ENCODE measurements at regions not wholly inside any gene's neighbourhood (a gene's known extent, or its start where the extent isn't known, plus 50 kb on each side); places are given as distances from the start of the nearest gene placed in this dataset.

DNA sequence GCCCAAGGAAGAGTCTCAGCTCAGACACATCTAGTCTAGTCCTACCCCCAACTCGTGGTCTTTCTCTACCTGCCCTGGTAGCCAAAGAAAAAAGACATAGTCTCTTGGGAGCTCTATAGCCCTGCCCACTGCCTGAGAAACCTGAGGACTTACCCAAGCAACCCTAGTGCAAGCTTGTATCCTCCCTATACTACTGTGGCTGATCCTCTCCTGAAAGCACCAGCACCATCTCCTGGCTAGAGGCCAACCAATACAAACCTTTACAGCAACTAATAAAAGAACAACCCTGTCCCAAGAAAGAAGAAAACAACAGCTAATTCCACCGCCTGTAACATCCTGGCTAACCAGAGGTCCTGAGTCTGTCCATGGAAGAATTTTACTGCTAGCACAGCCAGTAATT lies 532.4 kb downstream of the SLITRK6 start:
- TF ChIP-seq JUND (IDR thresholded peaks at IDR 0.05) (no peak), SIN3A (IDR thresholded peaks at IDR 0.05; ENCODE audit: low read depth) (no peak), EZH2phosphoT487 (IDR thresholded peaks at IDR 0.05; ENCODE audit: borderline replicate concordance) (no peak), CBX3 (IDR thresholded peaks at IDR 0.05; ENCODE audit: low read depth) (no peak), POLR2AphosphoS5 (IDR thresholded peaks at IDR 0.05; ENCODE audit: low read depth, low read length) (no peak), EGR1 (IDR thresholded peaks at IDR 0.05; ENCODE audit: low read depth) (no peak), SP1 (IDR thresholded peaks at IDR 0.05; ENCODE audit: low read depth) (no peak), TCF7L2 (IDR thresholded peaks at IDR 0.05; ENCODE audit: borderline replicate concordance, extremely low read depth, insufficient read depth, insufficient read length) (no peak), YY1 (IDR thresholded peaks at IDR 0.05; ENCODE audit: extremely low read depth, insufficient replicate concordance, low read depth, low read length) (no peak), ZNF274 (IDR thresholded peaks at IDR 0.05; ENCODE audit: low read depth, low read length) (no peak), CEBPB (IDR thresholded peaks at IDR 0.05; ENCODE audit: low read depth) (no peak), FOSL1 (IDR thresholded peaks at IDR 0.05; ENCODE audit: low read depth) (no peak), SRF (IDR thresholded peaks at IDR 0.05; ENCODE audit: low read depth) (no peak), RAD21 (IDR thresholded peaks at IDR 0.05; ENCODE audit: low read depth) (no peak)
- TF ChIP-seq, protein P1, sequence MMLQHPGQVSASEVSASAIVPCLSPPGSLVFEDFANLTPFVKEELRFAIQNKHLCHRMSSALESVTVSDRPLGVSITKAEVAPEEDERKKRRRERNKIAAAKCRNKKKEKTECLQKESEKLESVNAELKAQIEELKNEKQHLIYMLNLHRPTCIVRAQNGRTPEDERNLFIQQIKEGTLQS (IDR thresholded peaks at IDR 0.05): no peak
- TF ChIP-seq, protein P2, sequence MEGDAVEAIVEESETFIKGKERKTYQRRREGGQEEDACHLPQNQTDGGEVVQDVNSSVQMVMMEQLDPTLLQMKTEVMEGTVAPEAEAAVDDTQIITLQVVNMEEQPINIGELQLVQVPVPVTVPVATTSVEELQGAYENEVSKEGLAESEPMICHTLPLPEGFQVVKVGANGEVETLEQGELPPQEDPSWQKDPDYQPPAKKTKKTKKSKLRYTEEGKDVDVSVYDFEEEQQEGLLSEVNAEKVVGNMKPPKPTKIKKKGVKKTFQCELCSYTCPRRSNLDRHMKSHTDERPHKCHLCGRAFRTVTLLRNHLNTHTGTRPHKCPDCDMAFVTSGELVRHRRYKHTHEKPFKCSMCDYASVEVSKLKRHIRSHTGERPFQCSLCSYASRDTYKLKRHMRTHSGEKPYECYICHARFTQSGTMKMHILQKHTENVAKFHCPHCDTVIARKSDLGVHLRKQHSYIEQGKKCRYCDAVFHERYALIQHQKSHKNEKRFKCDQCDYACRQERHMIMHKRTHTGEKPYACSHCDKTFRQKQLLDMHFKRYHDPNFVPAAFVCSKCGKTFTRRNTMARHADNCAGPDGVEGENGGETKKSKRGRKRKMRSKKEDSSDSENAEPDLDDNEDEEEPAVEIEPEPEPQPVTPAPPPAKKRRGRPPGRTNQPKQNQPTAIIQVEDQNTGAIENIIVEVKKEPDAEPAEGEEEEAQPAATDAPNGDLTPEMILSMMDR (IDR thresholded peaks at IDR 0.05 in 2 of 3, conservative IDR thresholded peaks at IDR 0.05 in 1 of 3; ENCODE audit: borderline replicate concordance in 1 of 3, insufficient read depth in 1 of 3, low read depth in 2 of 3, low read length in 2 of 3): no peak
- TF ChIP-seq, protein P3, sequence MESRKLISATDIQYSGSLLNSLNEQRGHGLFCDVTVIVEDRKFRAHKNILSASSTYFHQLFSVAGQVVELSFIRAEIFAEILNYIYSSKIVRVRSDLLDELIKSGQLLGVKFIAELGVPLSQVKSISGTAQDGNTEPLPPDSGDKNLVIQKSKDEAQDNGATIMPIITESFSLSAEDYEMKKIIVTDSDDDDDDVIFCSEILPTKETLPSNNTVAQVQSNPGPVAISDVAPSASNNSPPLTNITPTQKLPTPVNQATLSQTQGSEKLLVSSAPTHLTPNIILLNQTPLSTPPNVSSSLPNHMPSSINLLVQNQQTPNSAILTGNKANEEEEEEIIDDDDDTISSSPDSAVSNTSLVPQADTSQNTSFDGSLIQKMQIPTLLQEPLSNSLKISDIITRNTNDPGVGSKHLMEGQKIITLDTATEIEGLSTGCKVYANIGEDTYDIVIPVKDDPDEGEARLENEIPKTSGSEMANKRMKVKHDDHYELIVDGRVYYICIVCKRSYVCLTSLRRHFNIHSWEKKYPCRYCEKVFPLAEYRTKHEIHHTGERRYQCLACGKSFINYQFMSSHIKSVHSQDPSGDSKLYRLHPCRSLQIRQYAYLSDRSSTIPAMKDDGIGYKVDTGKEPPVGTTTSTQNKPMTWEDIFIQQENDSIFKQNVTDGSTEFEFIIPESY (IDR thresholded peaks at IDR 0.05; ENCODE audit: extremely low read depth, insufficient replicate concordance, low read length): no peak
- TF ChIP-seq, protein P4, sequence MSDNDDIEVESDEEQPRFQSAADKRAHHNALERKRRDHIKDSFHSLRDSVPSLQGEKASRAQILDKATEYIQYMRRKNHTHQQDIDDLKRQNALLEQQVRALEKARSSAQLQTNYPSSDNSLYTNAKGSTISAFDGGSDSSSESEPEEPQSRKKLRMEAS (IDR thresholded peaks at IDR 0.05): no peak
- no peak overlapping the region for H3K4me3 ChIP-seq (replicated peaks in 1 of 2; ENCODE audit: low read depth in 1 of 2, low read length in 2 of 2)
- ChIA-PET CTCF (no interaction called here), RAD21 (ENCODE audit: low non-redundant PET in 1 of 2, low total read pairs in 2 of 2, uncharacterized antibody in 2 of 2, unreplicated experiment in 2 of 2) (no interaction called here), POLR2A (no interaction called here)
- no TSS peak for BruUV-seq (replicated peaks)
- no peak overlapping the region for H3K9ac ChIP-seq (ENCODE audit: low read length)
- H4K20me1 ChIP-seq (ENCODE audit: insufficient read depth): no peaks in the 10 kb centered on the region
- no peaks in the 10 kb centered on the region for H3K27me3 ChIP-seq (ENCODE audit: insufficient read depth, low read length)
- DNase-seq (ENCODE audit: low read depth, low spot score): no peak
- H3K9me3 ChIP-seq (ENCODE audit: control insufficient read depth in 1 of 2, insufficient read depth in 1 of 2, low read depth in 1 of 2, low read length in 2 of 2): no peaks in the 10 kb centered on the region
- no peaks in the 10 kb centered on the region for H3K36me3 ChIP-seq (ENCODE audit: control insufficient read depth in 1 of 2, insufficient read depth in 2 of 2, low read length in 2 of 2)
- no peak overlapping the region for H3K27ac ChIP-seq (ENCODE audit: low read depth, low read length)
- no peaks in the 10 kb centered on the region for H3K9me2 ChIP-seq (ENCODE audit: insufficient read depth)
- no peaks in the 10 kb centered on the region for H3K4me1 ChIP-seq (ENCODE audit: control insufficient read depth in 1 of 2, insufficient read depth in 2 of 2, low read length in 2 of 2)
- no peak overlapping the region for H2AFZ ChIP-seq (ENCODE audit: low read depth, low read length, poor library complexity, severe bottlenecking)
- no peaks in the 10 kb centered on the region for H3K79me2 ChIP-seq (ENCODE audit: insufficient read depth, low read length)
- intact Hi-C loops (cut with micrococcal nuclease): no loop called here
- H3K4me2 ChIP-seq (ENCODE audit: low read length): no peak overlapping the region
- no peak for ATAC-seq

All from HCT116 (cell line).